ENCODE measurements at regions not wholly inside any gene's neighbourhood (a gene's known extent, or its start where the extent isn't known, plus 50 kb on each side); places are given as distances from the start of the nearest gene placed in this dataset.

GRCh38 chrX:150282953-150283352 is 80.2 kb upstream of the MAMLD1 start:
- in situ Hi-C loops (cut with HindIII; ENCODE audit: low pct_unique_long_range_greater_than_20kb, low sequenced_read_pairs) = no loop called here
- no peak for DNase-seq (ENCODE audit: low read depth, low spot score)

DNA sequence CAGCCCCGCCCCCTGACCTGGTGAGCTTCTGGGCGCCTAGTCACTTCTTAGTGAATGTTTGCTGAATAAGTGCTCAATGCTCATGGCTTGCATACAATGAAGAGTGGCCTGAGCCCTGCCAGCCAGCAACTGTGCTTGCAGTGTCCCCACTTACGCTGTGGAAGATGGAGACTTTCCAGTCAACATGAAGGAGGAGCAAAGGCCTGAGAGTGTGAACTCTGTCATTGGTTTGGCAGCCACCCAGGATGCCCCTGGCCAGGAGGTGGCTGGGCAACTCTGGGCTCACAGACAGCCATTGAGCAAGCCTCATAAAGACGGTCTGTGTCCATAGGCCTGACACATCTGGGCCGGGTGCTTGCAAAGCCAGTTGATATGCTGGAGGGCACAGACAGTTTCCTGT is 72.1 kb upstream of the MAMLD1 start:
- DNase-seq (ENCODE audit: low read depth, low spot score) = peak; percentile 91
- in situ Hi-C loops (cut with HindIII; ENCODE audit: low pct_unique_long_range_greater_than_20kb, low sequenced_read_pairs) = no loop called here

GRCh38 chrX:150293311-150294013 is 69.7 kb upstream of the MAMLD1 start:
- in situ Hi-C loops (cut with HindIII; ENCODE audit: low pct_unique_long_range_greater_than_20kb, low sequenced_read_pairs) = no loop called here
- no peak for DNase-seq (ENCODE audit: low read depth, low spot score)

GRCh38 chrX:150298841-150299551 is 64.1 kb upstream of the MAMLD1 start:
- in situ Hi-C loops (cut with HindIII; ENCODE audit: low pct_unique_long_range_greater_than_20kb, low sequenced_read_pairs) = no loop called here
- no peak for DNase-seq (ENCODE audit: low read depth, low spot score)

DNA sequence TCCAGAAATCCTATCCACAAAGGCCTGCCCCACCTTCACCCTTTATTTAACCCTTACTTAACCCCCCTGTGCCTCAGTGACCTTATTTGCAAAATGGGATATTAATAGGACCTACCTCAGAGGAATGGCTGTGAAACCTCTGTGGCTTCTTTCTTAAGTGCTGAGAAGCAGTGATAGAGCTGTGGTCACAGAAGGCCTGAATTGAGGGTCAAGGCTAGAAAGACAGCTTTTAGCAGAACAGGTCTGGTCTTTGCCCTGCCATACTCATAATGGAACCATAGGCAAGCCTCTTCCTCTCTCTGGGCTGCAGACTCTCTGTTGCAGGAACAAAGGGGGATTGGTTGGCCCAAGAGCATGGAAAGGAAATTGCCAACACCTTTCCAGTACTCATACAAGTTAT is 63.5 kb upstream of the MAMLD1 start:
- no peak for DNase-seq (ENCODE audit: low read depth, low spot score)
- in situ Hi-C loops (cut with HindIII; ENCODE audit: low pct_unique_long_range_greater_than_20kb, low sequenced_read_pairs) = no loop called here

DNA sequence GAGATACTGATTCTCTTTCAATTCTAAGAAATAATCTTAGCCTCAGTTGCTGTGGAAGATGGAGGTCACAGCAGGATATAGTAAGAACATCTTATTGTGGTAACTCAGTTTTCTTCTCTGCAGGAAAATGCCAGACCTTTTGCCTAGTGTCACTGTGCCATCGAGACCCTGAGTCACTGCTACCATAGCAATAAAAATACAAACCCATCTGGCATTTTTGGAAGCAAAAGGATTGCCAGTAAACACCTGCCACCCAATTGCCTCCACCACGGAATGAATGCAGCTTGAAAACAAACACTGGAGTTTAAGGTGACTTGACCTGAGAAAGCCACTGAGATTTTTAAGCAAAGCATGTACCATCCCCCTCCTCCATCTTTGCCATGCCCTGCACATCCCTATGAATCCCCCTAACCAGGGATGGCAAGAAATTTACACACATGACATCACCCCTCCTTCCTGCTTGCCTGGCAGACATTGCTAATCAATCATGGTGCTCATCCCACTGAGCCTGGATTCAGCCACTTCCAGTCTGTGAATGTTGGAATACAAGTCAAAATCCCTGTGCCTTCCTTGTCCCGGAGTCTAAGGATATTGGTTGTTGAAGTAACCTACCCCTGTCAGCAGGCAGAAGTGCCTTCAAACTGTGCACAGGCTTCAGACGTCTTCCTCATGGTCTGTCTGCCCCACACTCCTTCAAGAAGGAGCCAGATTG is 59.6 kb upstream of the MAMLD1 start:
- no peak for DNase-seq (ENCODE audit: low read depth, low spot score)
- in situ Hi-C loops (cut with HindIII; ENCODE audit: low pct_unique_long_range_greater_than_20kb, low sequenced_read_pairs) = no loop called here

- in situ Hi-C loops (cut with HindIII; ENCODE audit: low pct_unique_long_range_greater_than_20kb, low sequenced_read_pairs) = no loop called here
Observed at GRCh38 chrX:150306002-150306401, 57.1 kb upstream of the MAMLD1 start.

DNA sequence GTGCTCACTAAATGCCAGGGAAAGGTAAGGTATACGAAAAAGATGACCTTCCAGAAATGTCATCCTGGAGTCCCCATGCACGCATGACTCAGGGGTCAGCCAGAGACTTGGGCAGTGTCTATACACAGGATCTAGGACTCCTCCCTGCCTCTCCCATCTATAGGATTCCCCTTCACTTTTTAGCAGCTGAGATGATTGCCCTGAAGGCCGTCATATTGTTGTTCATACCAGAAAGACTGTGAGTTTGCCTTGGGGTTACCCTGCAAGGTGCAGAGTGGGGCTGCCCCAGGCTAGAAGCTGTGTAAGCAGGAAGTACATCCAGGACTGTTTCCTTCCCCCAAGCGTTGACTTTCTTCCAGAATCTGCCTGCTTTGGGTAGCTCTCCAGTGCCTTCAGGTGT is 55.1 kb upstream of the MAMLD1 start:
- in situ Hi-C loops (cut with HindIII; ENCODE audit: low pct_unique_long_range_greater_than_20kb, low sequenced_read_pairs) = no loop called here
- no peak for DNase-seq (ENCODE audit: low read depth, low spot score)

More at GRCh38 chrX:150306002-150306401, 57.1 kb upstream of the MAMLD1 start:
- no peak for DNase-seq (ENCODE audit: low read depth, low spot score)

GRCh38 chrX:150308532-150309157 is 54.5 kb upstream of the MAMLD1 start:
- no peak for DNase-seq (ENCODE audit: low read depth, low spot score)
- in situ Hi-C loops (cut with HindIII; ENCODE audit: low pct_unique_long_range_greater_than_20kb, low sequenced_read_pairs) = no loop called here

GRCh38 chrX:150310417-150310816 is 52.7 kb upstream of the MAMLD1 start:
- no peak for DNase-seq (ENCODE audit: low read depth, low spot score)
- in situ Hi-C loops (cut with HindIII; ENCODE audit: low pct_unique_long_range_greater_than_20kb, low sequenced_read_pairs) = no loop called here

DNA sequence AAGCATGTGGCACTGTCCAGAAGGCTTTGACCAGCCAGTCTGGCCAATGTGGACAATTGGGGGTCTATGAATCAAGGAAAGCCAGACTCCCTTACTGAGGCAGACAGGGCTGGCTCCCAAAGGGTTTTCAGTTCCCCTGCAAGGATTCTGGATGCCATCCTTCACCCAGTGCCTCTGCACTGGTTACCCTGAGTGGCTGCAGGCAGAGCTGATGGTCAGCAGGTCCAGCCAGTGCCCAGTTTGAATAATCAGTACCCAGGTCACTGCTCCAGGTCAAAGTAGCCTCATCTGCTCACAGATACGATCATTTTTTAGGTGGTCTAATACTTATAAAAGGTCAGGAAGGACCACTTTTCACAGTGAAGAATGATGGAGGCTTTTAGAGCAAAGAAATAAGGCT is 52.2 kb upstream of the MAMLD1 start:
- in situ Hi-C loops (cut with HindIII; ENCODE audit: low pct_unique_long_range_greater_than_20kb, low sequenced_read_pairs) = no loop called here
- no peak for DNase-seq (ENCODE audit: low read depth, low spot score)

- DNase-seq (ENCODE audit: low read depth, low spot score) = no peak
- in situ Hi-C loops (cut with HindIII; ENCODE audit: low pct_unique_long_range_greater_than_20kb, low sequenced_read_pairs) = no loop called here
Observed at GRCh38 chrX:150312931-150313330, 50.2 kb upstream of the MAMLD1 start.

Small RNAs in the stretch of these regions (small RNA-seq; reads per million reads assigned to genes)
- gene MIR2114 = 0 reads per million in 2 experiments
